CD14-positive monocyte (primary cell): ENCODE measurements at regions not wholly inside any gene's neighbourhood (a gene's known extent, or its start where the extent isn't known, plus 50 kb on each side); places are given as distances from the start of the nearest gene placed in this dataset.

Experiments
- DNase-seq, 3 donors: peaks; one replicate each; pipeline ENCODE4 v3.0.0-alpha.2; 2011 to 2022
- H2AFZ ChIP-seq: 2 replicates; pipeline ENCODE4 v1.6.0; 2012; ENCODE audit warnings: mild to moderate bottlenecking, low read depth, low read length, inconsistent platforms; ENCODE audit not compliant: insufficient read depth, poor library complexity, severe bottlenecking
- H3K27ac ChIP-seq, 2 donors: 1 replicate in 1 of 2; 2 replicates in 1 of 2; pipeline ENCODE4 v1.5.1; 2012 to 2013; ENCODE audit warnings: low read length in 2 of 2, control low read depth in 1 of 2, inconsistent platforms in 1 of 2, low read depth in 1 of 2, mild to moderate bottlenecking in 1 of 2
- H3K27me3 ChIP-seq, 2 donors: one replicate each; pipeline versions ENCODE4 v1.6.0 to v1.6.1; 2011 to 2013; ENCODE audit warnings: low read length in 2 of 2; ENCODE audit not compliant: control insufficient read depth in 2 of 2, insufficient read depth in 2 of 2
- H3K36me3 ChIP-seq, 2 donors: replicated peaks in 1 of 2; 1 replicate in 1 of 2; 2 replicates in 1 of 2; pipeline versions ENCODE4 v1.5.1 to v1.6.1; 2012 to 2013; ENCODE audit warnings: low read length in 2 of 2, control low read depth in 1 of 2, inconsistent platforms in 1 of 2, mild to moderate bottlenecking in 1 of 2; ENCODE audit not compliant: insufficient read depth in 2 of 2, control insufficient read depth in 1 of 2
- H3K4me1 ChIP-seq, 2 donors: 1 replicate in 1 of 2; 2 replicates in 1 of 2; pipeline versions ENCODE4 v1.5.1 to v1.6.1; 2012 to 2013; ENCODE audit warnings: low read length in 2 of 2, control low read depth in 1 of 2, inconsistent platforms in 1 of 2, mild to moderate bottlenecking in 1 of 2, moderate library complexity in 1 of 2; ENCODE audit not compliant: insufficient read depth in 2 of 2, control insufficient read depth in 1 of 2
- H3K4me2 ChIP-seq: replicated peaks from 2 replicates; pipeline ENCODE3; 2012; ENCODE audit warnings: low read length, moderate library complexity, mild to moderate bottlenecking; ENCODE audit not compliant: poor library complexity, severe bottlenecking; ENCODE audit errors: extremely low read depth
- H3K4me3 ChIP-seq, 3 experiments: fragments of 200-600 bp in 1 of 3; sonication (generic) in 1 of 3; replicated peaks in 1 of 3; 1 replicate in 2 of 3; 2 replicates in 1 of 3; pipeline ENCODE4 v1.5.1; 2011 to 2013; ENCODE audit warnings: low read length in 3 of 3, mild to moderate bottlenecking in 3 of 3, control low read depth in 2 of 3, low read depth in 2 of 3, inconsistent platforms in 1 of 3, moderate library complexity in 1 of 3
- H3K79me2 ChIP-seq: 2 replicates; pipeline ENCODE4 v1.6.0; 2012; ENCODE audit warnings: mild to moderate bottlenecking, control low read depth, inconsistent platforms, low read length, moderate library complexity; ENCODE audit not compliant: insufficient read depth
- H3K9ac ChIP-seq: 2 replicates; pipeline ENCODE4 v1.6.0; 2017; ENCODE audit warnings: low read length, mild to moderate bottlenecking; ENCODE audit not compliant: insufficient read depth, poor library complexity, severe bottlenecking
- H3K9me3 ChIP-seq, 2 donors: replicated peaks in 1 of 2; 1 replicate in 1 of 2; 2 replicates in 1 of 2; pipeline versions ENCODE4 v1.5.1 to v1.6.1; 2012 to 2013; ENCODE audit warnings: low read length in 2 of 2, control low read depth in 1 of 2; ENCODE audit not compliant: control insufficient read depth in 1 of 2, insufficient read depth in 1 of 2
- H4K20me1 ChIP-seq: 2 replicates; pipeline ENCODE4 v1.6.0; 2012; ENCODE audit warnings: mild to moderate bottlenecking, low read length, control low read depth, moderate library complexity; ENCODE audit not compliant: insufficient read depth
- H3K27ac Mint-ChIP-seq, 7 donors: one replicate each; pipeline ENCODE4 v1.8.0; 2020; ENCODE audit warnings: mild to moderate bottlenecking in 7 of 7, mixed read lengths in 7 of 7, moderate library complexity in 6 of 7, inconsistent platforms in 2 of 7
- H3K27me3 Mint-ChIP-seq, 3 donors: one replicate each; pipeline ENCODE4 v1.8.0; 2021 to 2022; ENCODE audit warnings: low read depth in 3 of 3, mild to moderate bottlenecking in 3 of 3, mixed read lengths in 3 of 3, moderate library complexity in 3 of 3, inconsistent platforms in 1 of 3
- H3K36me3 Mint-ChIP-seq, 2 donors: one replicate each; pipeline ENCODE4 v1.8.0; 2020; ENCODE audit warnings: mixed read lengths in 2 of 2, inconsistent platforms in 1 of 2, mild to moderate bottlenecking in 1 of 2
- H3K4me1 Mint-ChIP-seq: one replicate; pipeline ENCODE4 v1.8.0; 2020; ENCODE audit warnings: mild to moderate bottlenecking, mixed read lengths
- H3K4me3 Mint-ChIP-seq, 2 donors: one replicate each; pipeline ENCODE4 v1.8.0; 2020; ENCODE audit warnings: mild to moderate bottlenecking in 2 of 2, mixed read lengths in 2 of 2, moderate library complexity in 1 of 2
- H3K9me3 Mint-ChIP-seq, 7 donors: one replicate each; pipeline ENCODE4 v1.8.0; 2020 to 2022; ENCODE audit warnings: mixed read lengths in 7 of 7, mild to moderate bottlenecking in 6 of 7, moderate library complexity in 6 of 7, inconsistent platforms in 2 of 7
- WGBS: methylation state at CpG from one replicate; pipeline ENCODE4 v1.1.5; 2013; ENCODE audit warnings: missing lambda C conversion rate; ENCODE audit not compliant: insufficient coverage; 5-methylcytosine and 5-hydroxymethylcytosine counted together
- intact Hi-C, 2 donors: fragments of 100-400 bp; cut with micrococcal nuclease; formaldehyde crosslinking; loops; one replicate each; pipeline versions ENCODE4 v1.15.0 to v1.15.1; 2023
- TF ChIP-seq, protein P1 (sequence below): fragments of 200-600 bp; IDR thresholded peaks from one replicate; pipeline ENCODE4 v1.8.0; 2022; ENCODE audit warnings: antibody characterized with exemption, mild to moderate bottlenecking

GRCh38 chr12:9379023-9379742 lies 171.0 kb upstream of the PZP start:
- peaks cover 11 to 14% of the 10 kb centered on the region in 2 donors for H3K4me1 ChIP-seq
- H3K27me3 ChIP-seq, result no peaks in the 10 kb centered on the region
- no peak overlapping the region for H3K4me2 ChIP-seq
- no peaks in the 10 kb centered on the region for H3K9me3 ChIP-seq
- no peaks in the 10 kb centered on the region for H3K79me2 ChIP-seq
- no peak overlapping the region for H3K4me3 Mint-ChIP-seq
- no peak overlapping the region for H2AFZ ChIP-seq
- no peak for DNase-seq
- 95% methylated on average over 7 of the region's 11 CpGs for WGBS
- no peaks in the 10 kb centered on the region for H4K20me1 ChIP-seq
- no peak overlapping the region for H3K27ac ChIP-seq
- H3K9ac ChIP-seq, result no peak overlapping the region
- no peaks in the 10 kb centered on the region for H3K36me3 ChIP-seq
- H3K36me3 Mint-ChIP-seq, result no peaks in the 10 kb centered on the region
- peaks cover 12% of the 10 kb centered on the region for H3K4me1 Mint-ChIP-seq
- no peak overlapping the region for H3K4me3 ChIP-seq
- intact Hi-C loops, result no loop called here
- TF ChIP-seq, protein P1, sequence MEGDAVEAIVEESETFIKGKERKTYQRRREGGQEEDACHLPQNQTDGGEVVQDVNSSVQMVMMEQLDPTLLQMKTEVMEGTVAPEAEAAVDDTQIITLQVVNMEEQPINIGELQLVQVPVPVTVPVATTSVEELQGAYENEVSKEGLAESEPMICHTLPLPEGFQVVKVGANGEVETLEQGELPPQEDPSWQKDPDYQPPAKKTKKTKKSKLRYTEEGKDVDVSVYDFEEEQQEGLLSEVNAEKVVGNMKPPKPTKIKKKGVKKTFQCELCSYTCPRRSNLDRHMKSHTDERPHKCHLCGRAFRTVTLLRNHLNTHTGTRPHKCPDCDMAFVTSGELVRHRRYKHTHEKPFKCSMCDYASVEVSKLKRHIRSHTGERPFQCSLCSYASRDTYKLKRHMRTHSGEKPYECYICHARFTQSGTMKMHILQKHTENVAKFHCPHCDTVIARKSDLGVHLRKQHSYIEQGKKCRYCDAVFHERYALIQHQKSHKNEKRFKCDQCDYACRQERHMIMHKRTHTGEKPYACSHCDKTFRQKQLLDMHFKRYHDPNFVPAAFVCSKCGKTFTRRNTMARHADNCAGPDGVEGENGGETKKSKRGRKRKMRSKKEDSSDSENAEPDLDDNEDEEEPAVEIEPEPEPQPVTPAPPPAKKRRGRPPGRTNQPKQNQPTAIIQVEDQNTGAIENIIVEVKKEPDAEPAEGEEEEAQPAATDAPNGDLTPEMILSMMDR, result no peak
- H3K9me3 Mint-ChIP-seq, result no peaks in the 10 kb centered on the region
- H3K27me3 Mint-ChIP-seq, result peaks cover 0 to 4% (median 0%) of the 10 kb centered on the region in 3 donors
- H3K27ac Mint-ChIP-seq, result peak overlapping the region in 1 of 7 donors; percentile 32

GRCh38 chr12:9378430-9378835 lies 170.2 kb upstream of the PZP start:
- Histone ChIP-seq H3K4me2 (no peak overlapping the region), H3K9ac (no peak overlapping the region), H3K27ac (no peak overlapping the region), H4K20me1 (no peaks in the 10 kb centered on the region), H3K36me3 (no peaks in the 10 kb centered on the region), H3K79me2 (no peaks in the 10 kb centered on the region), H3K4me1 (peaks cover 11 to 14% of the 10 kb centered on the region in 2 donors), H3K4me3 (no peak overlapping the region), H3K9me3 (no peaks in the 10 kb centered on the region), H2AFZ (no peak overlapping the region), H3K27me3 (no peaks in the 10 kb centered on the region)
- no peak for DNase-seq
- intact Hi-C loops, result no loop called here
- WGBS, result 91% methylated on average over 1 of the region's 6 CpGs
- Mint-ChIP-seq H3K27ac (no peak overlapping the region), H3K4me1 (peaks cover 12% of the 10 kb centered on the region), H3K27me3 (peaks cover 0 to 2% (median 0%) of the 10 kb centered on the region in 3 donors), H3K4me3 (no peak overlapping the region), H3K36me3 (no peaks in the 10 kb centered on the region), H3K9me3 (no peaks in the 10 kb centered on the region)
- TF ChIP-seq, protein P1, result no peak
